A549 (cell line): ENCODE measurements at regions not wholly inside any gene's neighbourhood (a gene's known extent, or its start where the extent isn't known, plus 50 kb on each side); places are given as distances from the start of the nearest gene placed in this dataset.

ENCODE experiments used
- ATAC-seq, 2 experiments: fragments of 200-7000 bp in 1 of 2; fragments of >200 bp in 1 of 2; cut with Nextera tagmentation in 1 of 2; cut with Tn5 transposase in 1 of 2; 3 replicates each; pipeline versions ENCODE4 v1.8.0 to v1.9.1; 2018 to 2020; ENCODE audit warnings: mild to moderate bottlenecking in 1 of 2, moderate library complexity in 1 of 2
- CTCF ChIA-PET: fragments of 300-600 bp; sonication (Branson Sonifier 250); formaldehyde crosslinking; extraction: SDS; loops from one replicate; lab custom pipeline; 2021; ENCODE audit warnings: antibody characterized with exemption, inconsistent platforms; lab: Yijun Ruan, JAX
- POLR2A ChIA-PET: fragments of 350-600 bp; formaldehyde crosslinking; extraction: SDS; loops from one replicate; lab custom pipeline; 2021; ENCODE audit warnings: antibody characterized with exemption, inconsistent platforms; lab: Yijun Ruan, JAX
- DNase-seq, 2 experiments: peaks; one replicate each; pipeline versions ENCODE4 v3.0.0 to v3.0.0-alpha.2; 2011 to 2016; ENCODE audit warnings: low read depth in 1 of 2, low spot score in 1 of 2
- FAIRE-seq: peaks from 2 replicates; lab custom pipeline; 2011; peaks lifted over from hg19 to GRCh38; lab: Jason Lieb, UNC
- H3K27ac ChIP-seq, 2 experiments: fragments of >200 bp; sonication (Bioruptor Twin); formaldehyde crosslinking; 3 replicates each; pipeline ENCODE4 v1.5.1; 2016 to 2017
- H3K4me1 ChIP-seq: fragments of >200 bp; sonication (Bioruptor Twin); formaldehyde crosslinking; 3 replicates; pipeline ENCODE4 v1.6.1; 2016
- H3K4me2 ChIP-seq: fragments of >200 bp; sonication (Bioruptor Twin); formaldehyde crosslinking; 3 replicates; pipeline ENCODE4 v1.6.1; 2016
- H3K4me3 ChIP-seq: fragments of >200 bp; sonication (Bioruptor Twin); formaldehyde crosslinking; 3 replicates; pipeline ENCODE4 v1.5.1; 2016
- H3K9me3 ChIP-seq: fragments of >200 bp; sonication (Bioruptor Twin); formaldehyde crosslinking; 3 replicates; pipeline ENCODE4 v1.6.1; 2016
- CHD2 ChIP-seq: fragments of 150-350 bp; IDR thresholded peaks from 2 replicates; pipeline ENCODE4 v1.6.1; 2014; ENCODE audit warnings: low read length; ENCODE audit not compliant: partially characterized antibody
- EP300 ChIP-seq, 2 experiments: fragments of >200 bp; sonication (Bioruptor Twin); formaldehyde crosslinking; IDR thresholded peaks; 2 replicates in 1 of 2; 3 replicates in 1 of 2; pipeline ENCODE4 v1.6.1; 2016 to 2017
- GATA3 ChIP-seq: IDR thresholded peaks from 2 replicates; pipeline ENCODE4 v1.6.1; 2012; ENCODE audit warnings: borderline replicate concordance
- HDAC2 ChIP-seq: fragments of 200-600 bp; sonication (generic); IDR thresholded peaks from 2 replicates; pipeline ENCODE4 v1.6.1; 2016
- HEYL ChIP-seq: fragments of 250-450 bp; sonication (Bioruptor Pico); IDR thresholded peaks from 2 replicates; pipeline ENCODE4 v1.8.0; 2021; ENCODE audit warnings: mild to moderate bottlenecking, moderate library complexity
- HOXB13 ChIP-seq: fragments of 250-450 bp; sonication (Bioruptor Pico); IDR thresholded peaks from 2 replicates; pipeline ENCODE4 v1.5.0; 2020; ENCODE audit warnings: low read depth, mild to moderate bottlenecking, moderate library complexity
- HOXB5 ChIP-seq: fragments of 250-450 bp; sonication (Bioruptor Pico); IDR thresholded peaks from 2 replicates; pipeline ENCODE4 v1.5.0; 2020; ENCODE audit warnings: mild to moderate bottlenecking, moderate library complexity
- JUN ChIP-seq, 2 experiments: fragments of >200 bp; sonication (Bioruptor Twin); formaldehyde crosslinking; IDR thresholded peaks; 2 replicates in 1 of 2; 3 replicates in 1 of 2; pipeline ENCODE4 v1.6.1; 2016 to 2017
- JUNB ChIP-seq: fragments of >200 bp; sonication (Bioruptor Twin); formaldehyde crosslinking; IDR thresholded peaks from 2 replicates; pipeline ENCODE4 v1.6.1; 2016
- KDM5A ChIP-seq: fragments of 200-600 bp; sonication (generic); IDR thresholded peaks from 2 replicates; pipeline ENCODE4 v1.6.1; 2016; ENCODE audit warnings: antibody characterized with exemption, mild to moderate bottlenecking
- MAZ ChIP-seq: fragments of 150-350 bp; IDR thresholded peaks from 2 replicates; pipeline ENCODE4 v1.6.1; 2014; ENCODE audit warnings: antibody characterized with exemption, low read depth, low read length, borderline replicate concordance
- NFE2L2 ChIP-seq: fragments of 150-350 bp; conservative IDR thresholded peaks from 2 replicates; pipeline ENCODE4 v1.6.1; 2014; ENCODE audit warnings: low read length
- NPAS2 ChIP-seq: fragments of 250-450 bp; sonication (Bioruptor Pico); IDR thresholded peaks from 2 replicates; pipeline ENCODE4 v1.8.0; 2022; ENCODE audit warnings: mild to moderate bottlenecking, moderate library complexity, borderline replicate concordance
- POLR2AphosphoS2 ChIP-seq: conservative IDR thresholded peaks from 2 replicates; pipeline ENCODE4 v1.6.1; 2012; ENCODE audit warnings: low read length, improper control_type of control experiment, inconsistent platforms
- RCOR1 ChIP-seq: fragments of 150-350 bp; IDR thresholded peaks from 2 replicates; pipeline ENCODE4 v1.6.1; 2014; ENCODE audit warnings: antibody characterized with exemption, low read length, low read depth
- RNF2 ChIP-seq: fragments of 200-600 bp; sonication (generic); IDR thresholded peaks from 2 replicates; pipeline ENCODE4 v1.6.1; 2016; ENCODE audit warnings: low read depth, mild to moderate bottlenecking, antibody characterized with exemption, moderate library complexity, borderline replicate concordance
- SREBF2 ChIP-seq: fragments of 450-650 bp; IDR thresholded peaks from 2 replicates; pipeline ENCODE4 v1.6.1; 2014; ENCODE audit warnings: mild to moderate bottlenecking, moderate library complexity
- TFCP2L1 ChIP-seq: fragments of 250-450 bp; sonication (Bioruptor Pico); IDR thresholded peaks from 2 replicates; pipeline ENCODE4 v1.5.0; 2021; ENCODE audit warnings: mild to moderate bottlenecking
- ZC3H11A ChIP-seq: fragments of 450-650 bp; IDR thresholded peaks from 2 replicates; pipeline ENCODE4 v1.6.1; 2014; ENCODE audit warnings: antibody characterized with exemption, mild to moderate bottlenecking
- ZNF302 ChIP-seq: fragments of 250-450 bp; sonication (Bioruptor Pico); IDR thresholded peaks from 2 replicates; pipeline ENCODE4 v1.9.0; 2021; ENCODE audit warnings: inconsistent platforms, mild to moderate bottlenecking, moderate library complexity
- ZSCAN20 ChIP-seq: fragments of 250-450 bp; sonication (Bioruptor Pico); IDR thresholded peaks from 2 replicates; pipeline ENCODE4 v1.8.0; 2022; ENCODE audit warnings: mild to moderate bottlenecking, moderate library complexity
- WGBS: methylation state at CpG from one replicate; pipeline ENCODE4 v1.1.6; 2017; ENCODE audit errors: missing lambda C conversion rate; 5-methylcytosine and 5-hydroxymethylcytosine counted together
- TF ChIP-seq, protein P1 (sequence below): IDR thresholded peaks from 2 replicates; pipeline ENCODE4 v1.6.1; 2012
- TF ChIP-seq, protein P2 (sequence below): fragments of >200 bp; sonication (Bioruptor Twin); formaldehyde crosslinking; IDR thresholded peaks from 2 replicates; pipeline ENCODE4 v1.6.1; 2016
- TF ChIP-seq, protein P3 (sequence below): fragments of 250-450 bp; sonication (Bioruptor Pico); IDR thresholded peaks from 2 replicates; pipeline ENCODE4 v1.5.0; 2021; ENCODE audit warnings: mild to moderate bottlenecking, moderate library complexity, borderline replicate concordance
- TF ChIP-seq, protein P4 (sequence below): fragments of >200 bp; sonication (Bioruptor Twin); formaldehyde crosslinking; IDR thresholded peaks from 3 replicates; pipeline ENCODE4 v1.5.1; 2016
- TF ChIP-seq, protein P5 (sequence below): fragments of 200-600 bp; sonication (generic); IDR thresholded peaks from 2 replicates; pipeline ENCODE4 v1.6.1; 2016; ENCODE audit warnings: antibody characterized with exemption, mild to moderate bottlenecking, moderate library complexity

DNA sequence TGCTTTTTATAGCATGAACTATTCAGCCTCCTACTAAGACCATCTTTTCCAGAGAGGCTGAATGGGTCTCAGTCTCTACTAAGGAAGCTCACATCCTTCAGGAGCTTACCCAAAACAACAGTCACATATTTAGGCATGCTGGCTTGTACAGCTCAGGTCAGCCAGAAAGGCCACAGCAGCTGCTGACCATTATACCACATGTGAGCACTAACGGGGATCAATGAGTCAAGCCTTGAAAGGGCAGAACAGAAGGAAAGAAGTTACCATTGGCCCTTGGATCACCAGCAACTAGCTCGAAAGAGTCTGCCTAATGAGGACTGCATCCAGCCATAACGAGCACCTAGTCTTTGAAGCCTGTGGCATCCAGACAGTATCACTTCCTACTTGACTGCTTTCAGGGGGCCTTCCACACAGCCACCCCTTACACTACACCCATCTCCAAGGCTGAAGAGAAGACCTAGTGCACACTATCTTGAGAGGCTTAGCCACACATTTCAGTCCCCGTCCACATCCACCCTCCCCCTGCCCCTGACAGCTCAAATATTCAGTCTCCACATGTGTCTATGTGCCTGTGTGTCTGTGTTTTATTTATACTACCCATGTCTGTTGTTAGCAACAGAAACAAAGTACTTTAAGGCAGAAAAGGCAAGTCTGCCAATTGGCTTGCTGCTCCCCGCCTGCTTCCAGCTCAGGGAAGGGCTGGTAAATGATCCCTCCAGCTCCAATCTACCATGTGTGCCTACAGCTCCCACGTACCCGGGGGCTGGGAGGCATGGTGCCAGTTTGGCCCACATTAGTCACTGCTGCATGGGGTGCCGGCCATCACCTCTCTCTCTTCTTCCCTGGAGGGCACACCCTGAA lies 95.5 kb downstream of the RPL27A start:
- no peak overlapping the region for H3K4me3 ChIP-seq
- no peak for TF ChIP-seq KDM5A
- TF ChIP-seq, protein P1, sequence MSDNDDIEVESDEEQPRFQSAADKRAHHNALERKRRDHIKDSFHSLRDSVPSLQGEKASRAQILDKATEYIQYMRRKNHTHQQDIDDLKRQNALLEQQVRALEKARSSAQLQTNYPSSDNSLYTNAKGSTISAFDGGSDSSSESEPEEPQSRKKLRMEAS: no peak
- TF ChIP-seq, all 56 proteins: peak for 0
- Histone ChIP-seq H3K27ac (no peak overlapping the region), H3K4me2 (no peak overlapping the region), H3K9me3 (no peaks in the 10 kb centered on the region), H3K4me1 (no peaks in the 10 kb centered on the region)
- POLR2A ChIA-PET: interaction anchor here (0.6 kb wide), 1 partner anchor 87 kb away, joined by 3 read pairs; no protein-coding TSS in a partner anchor
- ATAC-seq: peak in 1 of 2 experiments; percentile 34; a peak in 2 of 6 replicates
- CTCF ChIA-PET: interaction anchor here (0.5 to 1.9 kb wide), 8 partner anchors 9 to 458 kb away, joined by 3 to 5 read pairs (median 4); no protein-coding TSS in a partner anchor
- no peak for DNase-seq
- WGBS: 76% methylated on average over 8 of the region's 8 CpGs
- no peak for FAIRE-seq

DNA sequence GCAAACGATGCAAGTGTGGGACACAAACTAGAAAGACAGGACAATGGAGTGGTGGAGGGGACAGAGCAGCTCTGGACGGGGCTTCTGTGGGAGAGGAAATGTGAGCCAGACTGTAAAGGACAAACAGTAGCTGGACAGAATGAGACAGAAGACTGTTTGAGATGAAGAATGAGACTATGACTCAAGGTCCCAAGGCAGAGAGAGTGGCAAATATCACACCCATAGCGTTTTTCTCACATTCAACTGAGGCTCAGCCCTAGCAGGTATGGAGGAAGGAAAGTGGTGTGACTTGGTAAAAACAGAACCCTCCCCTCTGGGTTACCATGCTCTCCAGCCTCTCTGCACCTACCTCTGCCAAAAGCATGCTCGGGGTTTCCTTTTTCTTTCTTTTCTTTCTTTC lies 96.5 kb downstream of the RPL27A start:
- POLR2A ChIA-PET: interaction anchor here (0.6 kb wide), 1 partner anchor 88 kb away, joined by 3 read pairs; no protein-coding TSS in a partner anchor

DNA sequence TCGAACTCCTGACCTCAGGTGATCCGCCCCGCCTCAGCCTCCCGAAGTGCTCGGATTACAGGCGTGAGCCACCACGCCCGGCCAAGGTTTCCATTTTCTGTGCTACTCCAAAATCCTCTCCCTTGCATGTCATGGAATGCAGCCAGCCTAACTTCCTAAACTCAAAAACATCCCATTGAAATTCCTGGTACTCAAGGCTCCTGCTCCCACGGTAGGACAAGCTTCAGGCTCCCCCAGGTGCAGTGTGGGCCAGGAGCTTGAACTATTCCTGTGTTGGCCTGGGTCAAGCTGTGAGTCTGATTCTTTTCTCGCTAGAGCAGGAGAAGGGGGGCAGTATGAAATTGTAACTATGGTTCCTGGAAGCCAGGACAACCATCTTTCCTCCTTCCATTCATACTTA lies 97.1 kb downstream of the RPL27A start:
- POLR2A ChIA-PET: no interaction called here
- Histone ChIP-seq H3K27ac (no peak overlapping the region), H3K4me3 (no peak overlapping the region), H3K9me3 (no peaks in the 10 kb centered on the region), H3K4me1 (no peaks in the 10 kb centered on the region), H3K4me2 (no peak overlapping the region)
- CTCF ChIA-PET: interaction anchor here (0.9 to 1.9 kb wide), 3 partner anchors 11 to 587 kb away, joined by 3 to 5 read pairs (median 3); no protein-coding TSS in a partner anchor
- WGBS: 91% methylated on average over 10 of the region's 10 CpGs
- FAIRE-seq (no peak), ATAC-seq (no peak), DNase-seq (no peak)
- TF ChIP-seq, protein P2, sequence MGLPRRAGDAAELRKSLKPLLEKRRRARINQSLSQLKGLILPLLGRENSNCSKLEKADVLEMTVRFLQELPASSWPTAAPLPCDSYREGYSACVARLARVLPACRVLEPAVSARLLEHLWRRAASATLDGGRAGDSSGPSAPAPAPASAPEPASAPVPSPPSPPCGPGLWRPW: no peak
- no peak for TF ChIP-seq ZNF302 (CRISPR knock-in tag)
- TF ChIP-seq ZC3H11A: no peak
- TF ChIP-seq, protein P3, sequence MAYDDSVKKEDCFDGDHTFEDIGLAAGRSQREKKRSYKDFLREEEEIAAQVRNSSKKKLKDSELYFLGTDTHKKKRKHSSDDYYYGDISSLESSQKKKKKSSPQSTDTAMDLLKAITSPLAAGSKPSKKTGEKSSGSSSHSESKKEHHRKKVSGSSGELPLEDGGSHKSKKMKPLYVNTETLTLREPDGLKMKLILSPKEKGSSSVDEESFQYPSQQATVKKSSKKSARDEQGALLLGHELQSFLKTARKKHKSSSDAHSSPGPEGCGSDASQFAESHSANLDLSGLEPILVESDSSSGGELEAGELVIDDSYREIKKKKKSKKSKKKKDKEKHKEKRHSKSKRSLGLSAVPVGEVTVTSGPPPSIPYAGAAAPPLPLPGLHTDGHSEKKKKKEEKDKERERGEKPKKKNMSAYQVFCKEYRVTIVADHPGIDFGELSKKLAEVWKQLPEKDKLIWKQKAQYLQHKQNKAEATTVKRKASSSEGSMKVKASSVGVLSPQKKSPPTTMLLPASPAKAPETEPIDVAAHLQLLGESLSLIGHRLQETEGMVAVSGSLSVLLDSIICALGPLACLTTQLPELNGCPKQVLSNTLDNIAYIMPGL (CRISPR knock-in tag): no peak
- TF ChIP-seq NPAS2: no peak
- no peak for TF ChIP-seq JUN (IDR thresholded peaks at IDR 0.05)
- TF ChIP-seq ZSCAN20 (CRISPR knock-in tag): no peak
- TF ChIP-seq SREBF2: no peak
- no peak for TF ChIP-seq TFCP2L1 (CRISPR knock-in tag)
- no peak for TF ChIP-seq JUNB
- no peak for TF ChIP-seq HOXB5 (CRISPR knock-in tag)
- TF ChIP-seq, protein P4, sequence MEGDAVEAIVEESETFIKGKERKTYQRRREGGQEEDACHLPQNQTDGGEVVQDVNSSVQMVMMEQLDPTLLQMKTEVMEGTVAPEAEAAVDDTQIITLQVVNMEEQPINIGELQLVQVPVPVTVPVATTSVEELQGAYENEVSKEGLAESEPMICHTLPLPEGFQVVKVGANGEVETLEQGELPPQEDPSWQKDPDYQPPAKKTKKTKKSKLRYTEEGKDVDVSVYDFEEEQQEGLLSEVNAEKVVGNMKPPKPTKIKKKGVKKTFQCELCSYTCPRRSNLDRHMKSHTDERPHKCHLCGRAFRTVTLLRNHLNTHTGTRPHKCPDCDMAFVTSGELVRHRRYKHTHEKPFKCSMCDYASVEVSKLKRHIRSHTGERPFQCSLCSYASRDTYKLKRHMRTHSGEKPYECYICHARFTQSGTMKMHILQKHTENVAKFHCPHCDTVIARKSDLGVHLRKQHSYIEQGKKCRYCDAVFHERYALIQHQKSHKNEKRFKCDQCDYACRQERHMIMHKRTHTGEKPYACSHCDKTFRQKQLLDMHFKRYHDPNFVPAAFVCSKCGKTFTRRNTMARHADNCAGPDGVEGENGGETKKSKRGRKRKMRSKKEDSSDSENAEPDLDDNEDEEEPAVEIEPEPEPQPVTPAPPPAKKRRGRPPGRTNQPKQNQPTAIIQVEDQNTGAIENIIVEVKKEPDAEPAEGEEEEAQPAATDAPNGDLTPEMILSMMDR: no peak
- no peak for TF ChIP-seq RCOR1
- TF ChIP-seq CHD2: no peak
- TF ChIP-seq MAZ: no peak
- no peak for TF ChIP-seq HOXB13
- no peak for TF ChIP-seq EP300 (IDR thresholded peaks at IDR 0.05)

More for the DNA sequence above, 96.5 kb downstream of the RPL27A start:
- no peak for FAIRE-seq
- 52% methylated on average over 4 of the region's 4 CpGs for WGBS
- Histone ChIP-seq H3K9me3 (no peaks in the 10 kb centered on the region), H3K4me2 (no peak overlapping the region), H3K4me3 (no peak overlapping the region), H3K27ac (no peak overlapping the region), H3K4me1 (no peaks in the 10 kb centered on the region)
- CTCF ChIA-PET: interaction anchor here (1.6 to 1.9 kb wide), 2 partner anchors 10 to 26 kb away, joined by 4 to 5 read pairs; no protein-coding TSS in a partner anchor
- ATAC-seq: no peak
- no peak for DNase-seq
- no peak for TF ChIP-seq ZC3H11A
- TF ChIP-seq GATA3: no peak
- TF ChIP-seq RNF2: no peak
- no peak for TF ChIP-seq HDAC2
- TF ChIP-seq HEYL: no peak
- TF ChIP-seq POLR2AphosphoS2: no peak
- TF ChIP-seq, protein P5, sequence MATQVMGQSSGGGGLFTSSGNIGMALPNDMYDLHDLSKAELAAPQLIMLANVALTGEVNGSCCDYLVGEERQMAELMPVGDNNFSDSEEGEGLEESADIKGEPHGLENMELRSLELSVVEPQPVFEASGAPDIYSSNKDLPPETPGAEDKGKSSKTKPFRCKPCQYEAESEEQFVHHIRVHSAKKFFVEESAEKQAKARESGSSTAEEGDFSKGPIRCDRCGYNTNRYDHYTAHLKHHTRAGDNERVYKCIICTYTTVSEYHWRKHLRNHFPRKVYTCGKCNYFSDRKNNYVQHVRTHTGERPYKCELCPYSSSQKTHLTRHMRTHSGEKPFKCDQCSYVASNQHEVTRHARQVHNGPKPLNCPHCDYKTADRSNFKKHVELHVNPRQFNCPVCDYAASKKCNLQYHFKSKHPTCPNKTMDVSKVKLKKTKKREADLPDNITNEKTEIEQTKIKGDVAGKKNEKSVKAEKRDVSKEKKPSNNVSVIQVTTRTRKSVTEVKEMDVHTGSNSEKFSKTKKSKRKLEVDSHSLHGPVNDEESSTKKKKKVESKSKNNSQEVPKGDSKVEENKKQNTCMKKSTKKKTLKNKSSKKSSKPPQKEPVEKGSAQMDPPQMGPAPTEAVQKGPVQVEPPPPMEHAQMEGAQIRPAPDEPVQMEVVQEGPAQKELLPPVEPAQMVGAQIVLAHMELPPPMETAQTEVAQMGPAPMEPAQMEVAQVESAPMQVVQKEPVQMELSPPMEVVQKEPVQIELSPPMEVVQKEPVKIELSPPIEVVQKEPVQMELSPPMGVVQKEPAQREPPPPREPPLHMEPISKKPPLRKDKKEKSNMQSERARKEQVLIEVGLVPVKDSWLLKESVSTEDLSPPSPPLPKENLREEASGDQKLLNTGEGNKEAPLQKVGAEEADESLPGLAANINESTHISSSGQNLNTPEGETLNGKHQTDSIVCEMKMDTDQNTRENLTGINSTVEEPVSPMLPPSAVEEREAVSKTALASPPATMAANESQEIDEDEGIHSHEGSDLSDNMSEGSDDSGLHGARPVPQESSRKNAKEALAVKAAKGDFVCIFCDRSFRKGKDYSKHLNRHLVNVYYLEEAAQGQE: no peak
- TF ChIP-seq JUN (IDR thresholded peaks at IDR 0.05): no peak
- no peak for TF ChIP-seq NFE2L2
- TF ChIP-seq RCOR1: no peak
